GM23338 (cell line): ENCODE measurements at regions not wholly inside any gene's neighbourhood (a gene's known extent, or its start where the extent isn't known, plus 50 kb on each side); places are given as distances from the start of the nearest gene placed in this dataset.

Source experiments
- ATAC-seq: fragments of 200-7000 bp; cut with Tn5 transposase; 3 replicates; pipeline ENCODE4 v1.9.1; 2020
- DNase-seq: peaks from one replicate; pipeline ENCODE4 v3.0.0-alpha.2; 2015; ENCODE audit warnings: low spot score
- H2AFZ ChIP-seq: fragments of 200-600 bp; sonication (generic); 2 replicates; pipeline ENCODE4 v1.8.0; 2016; ENCODE audit warnings: antibody characterized with exemption, mild to moderate bottlenecking, moderate library complexity
- H3F3A ChIP-seq: fragments of 200-600 bp; sonication (generic); replicated peaks from 2 replicates; pipeline ENCODE4 v1.8.0; 2017; ENCODE audit warnings: antibody characterized with exemption, mixed run types, low read depth
- H3K27ac ChIP-seq: fragments of 200-600 bp; sonication (generic); 2 replicates; pipeline ENCODE4 v1.6.1; 2016; ENCODE audit warnings: low read depth
- H3K27me3 ChIP-seq: fragments of 200-600 bp; sonication (generic); 2 replicates; pipeline ENCODE4 v1.8.0; 2016; ENCODE audit warnings: mild to moderate bottlenecking, mixed run types, moderate library complexity; ENCODE audit not compliant: insufficient read depth
- H3K36me3 ChIP-seq: fragments of 200-600 bp; sonication (generic); 2 replicates; pipeline ENCODE4 v1.8.0; 2016; ENCODE audit warnings: mild to moderate bottlenecking; ENCODE audit not compliant: insufficient read depth
- H3K4me1 ChIP-seq: fragments of 200-600 bp; sonication (generic); 2 replicates; pipeline ENCODE4 v1.8.0; 2016; ENCODE audit warnings: mild to moderate bottlenecking, moderate library complexity; ENCODE audit not compliant: insufficient read depth
- H3K4me2 ChIP-seq: fragments of 200-600 bp; sonication (generic); 2 replicates; pipeline ENCODE4 v1.7.1; 2017; ENCODE audit warnings: mixed run types
- H3K4me3 ChIP-seq: fragments of 200-600 bp; sonication (generic); 2 replicates; pipeline ENCODE4 v1.6.1; 2016; ENCODE audit warnings: mixed run types
- H3K79me2 ChIP-seq: fragments of 200-600 bp; sonication (generic); replicated peaks from 2 replicates; pipeline ENCODE4 v1.8.0; 2017; ENCODE audit warnings: mild to moderate bottlenecking; ENCODE audit not compliant: insufficient read depth
- H3K9me2 ChIP-seq: fragments of 200-600 bp; sonication (generic); 2 replicates; pipeline ENCODE4 v1.8.0; 2017; ENCODE audit not compliant: insufficient read depth
- H4K20me1 ChIP-seq: fragments of 200-600 bp; sonication (generic); replicated peaks from 2 replicates; pipeline ENCODE4 v1.8.0; 2017; ENCODE audit warnings: mild to moderate bottlenecking; ENCODE audit not compliant: insufficient read depth
- H3K27ac Mint-ChIP-seq: 2 replicates; pipeline ENCODE4 v1.8.0; 2020; ENCODE audit warnings: inconsistent platforms, mild to moderate bottlenecking, moderate library complexity, mixed read lengths
- H3K27me3 Mint-ChIP-seq: 3 replicates; pipeline ENCODE4 v1.8.0; 2022; ENCODE audit warnings: low read depth, mild to moderate bottlenecking, moderate library complexity, mixed read lengths, inconsistent platforms; ENCODE audit not compliant: insufficient read depth, poor library complexity
- H3K36me3 Mint-ChIP-seq: 3 replicates; pipeline ENCODE4 v1.8.0; 2021; ENCODE audit warnings: low read depth, mild to moderate bottlenecking, inconsistent platforms, moderate library complexity, mixed read lengths
- H3K4me1 Mint-ChIP-seq: 3 replicates; pipeline ENCODE4 v1.8.0; 2020; ENCODE audit warnings: mild to moderate bottlenecking, inconsistent platforms, mixed read lengths
- H3K4me3 Mint-ChIP-seq: 3 replicates; pipeline ENCODE4 v1.8.0; 2021; ENCODE audit warnings: moderate library complexity, mild to moderate bottlenecking, inconsistent platforms, mixed read lengths
- H3K9me3 Mint-ChIP-seq: 3 replicates; pipeline ENCODE4 v1.8.0; 2020; ENCODE audit warnings: moderate library complexity, mild to moderate bottlenecking, inconsistent platforms, mixed read lengths
- CREB1 ChIP-seq: fragments of 250-450 bp; sonication (Bioruptor Pico); IDR thresholded peaks from 2 replicates; pipeline ENCODE4 v1.5.0; 2020; ENCODE audit warnings: low read depth, mild to moderate bottlenecking, moderate library complexity
- EZH2 ChIP-seq: fragments of 200-600 bp; sonication (generic); IDR thresholded peaks from one replicate; pipeline ENCODE4 v1.8.0; 2017; ENCODE audit warnings: antibody characterized with exemption, mild to moderate bottlenecking, low read depth; ENCODE audit not compliant: unreplicated experiment
- EZH2phosphoT487 ChIP-seq: fragments of 200-600 bp; sonication (generic); IDR thresholded peaks from one replicate; pipeline ENCODE4 v1.8.1; 2018; ENCODE audit warnings: antibody characterized with exemption; ENCODE audit not compliant: unreplicated experiment
- JUNB ChIP-seq: IDR thresholded peaks from one replicate; pipeline ENCODE4 v1.6.1; 2016; ENCODE audit warnings: antibody characterized with exemption; ENCODE audit not compliant: unreplicated experiment
- NANOG ChIP-seq: IDR thresholded peaks from 2 replicates; pipeline ENCODE4 v1.6.1; 2016; ENCODE audit warnings: antibody characterized with exemption, borderline replicate concordance
- POLR2AphosphoS5 ChIP-seq: IDR thresholded peaks from 2 replicates; pipeline ENCODE4 v1.6.1; 2016; ENCODE audit warnings: antibody characterized with exemption, low read depth
- STAT1 ChIP-seq: IDR thresholded peaks from one replicate; pipeline ENCODE4 v1.6.1; 2016; ENCODE audit warnings: antibody characterized with exemption; ENCODE audit not compliant: unreplicated experiment
- ZNF114 ChIP-seq: fragments of 250-450 bp; sonication (Bioruptor Pico); IDR thresholded peaks from 2 replicates; pipeline ENCODE4 v1.5.0; 2020; ENCODE audit warnings: mild to moderate bottlenecking, moderate library complexity
- ZNF331 ChIP-seq: fragments of 250-450 bp; sonication (Bioruptor Pico); IDR thresholded peaks from 2 replicates; pipeline ENCODE4 v1.5.0; 2020; ENCODE audit warnings: low read depth, mild to moderate bottlenecking, moderate library complexity
- TF ChIP-seq, protein P1 (sequence below), 2 experiments: fragments of 200-600 bp in 1 of 2; sonication (generic) in 1 of 2; conservative IDR thresholded peaks; 2 replicates each; pipeline versions ENCODE4 v1.5.1 to v1.6.1; 2016 to 2017; ENCODE audit warnings: antibody characterized with exemption in 2 of 2, low read depth in 2 of 2, mild to moderate bottlenecking in 2 of 2, moderate library complexity in 1 of 2
- TF ChIP-seq, protein P2 (sequence below): fragments of 250-450 bp; sonication (Bioruptor Pico); IDR thresholded peaks from 2 replicates; pipeline ENCODE4 v1.5.0; 2020; ENCODE audit warnings: mild to moderate bottlenecking, moderate library complexity
- TF ChIP-seq, protein P3 (sequence below): IDR thresholded peaks from 2 replicates; pipeline ENCODE4 v1.6.1; 2016; ENCODE audit warnings: antibody characterized with exemption
- TF ChIP-seq, protein P4 (sequence below): IDR thresholded peaks from one replicate; pipeline ENCODE4 v1.6.1; 2018; ENCODE audit warnings: antibody characterized with exemption; ENCODE audit not compliant: unreplicated experiment

DNA sequence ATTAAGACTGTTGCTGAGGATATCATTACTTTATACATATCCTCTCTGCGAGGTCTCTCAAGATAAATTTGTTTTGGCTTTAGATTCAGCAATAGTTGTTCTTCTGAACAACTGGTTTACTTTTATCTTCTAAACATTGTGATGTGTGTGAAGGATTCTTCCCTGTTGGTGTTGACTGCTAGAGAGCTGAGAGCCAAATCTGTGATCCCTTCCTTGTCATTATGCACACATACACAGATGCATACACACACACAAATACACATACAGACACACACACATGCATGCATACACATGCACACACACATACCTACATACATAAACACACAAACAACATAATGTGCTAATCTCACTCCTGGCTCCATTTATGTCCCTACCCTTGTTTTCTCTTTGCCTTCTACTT is 137.0 kb downstream of the SNX19 start:
- Histone ChIP-seq H3K27me3 (no peaks in the 10 kb centered on the region), H3K4me1 (peaks cover 16% of the 10 kb centered on the region), H2AFZ (no peak overlapping the region), H3K79me2 (no peaks in the 10 kb centered on the region), H3K4me3 (no peak overlapping the region), H3K9me2 (peaks cover 15% of the 10 kb centered on the region), H3K36me3 (no peaks in the 10 kb centered on the region), H3K4me2 (no peak overlapping the region), H3K27ac (no peak overlapping the region), H4K20me1 (no peaks in the 10 kb centered on the region), H3F3A (no peaks in the 10 kb centered on the region)
- Mint-ChIP-seq H3K27ac (no peak overlapping the region), H3K9me3 (no peaks in the 10 kb centered on the region; the same call in 2 of the 3 replicates), H3K36me3 (no peaks in the 10 kb centered on the region), H3K4me3 (no peak overlapping the region), H3K4me1 (peaks cover 10% of the 10 kb centered on the region), H3K27me3 (no peaks in the 10 kb centered on the region)
- no peak for DNase-seq
- TF ChIP-seq, protein P1, sequence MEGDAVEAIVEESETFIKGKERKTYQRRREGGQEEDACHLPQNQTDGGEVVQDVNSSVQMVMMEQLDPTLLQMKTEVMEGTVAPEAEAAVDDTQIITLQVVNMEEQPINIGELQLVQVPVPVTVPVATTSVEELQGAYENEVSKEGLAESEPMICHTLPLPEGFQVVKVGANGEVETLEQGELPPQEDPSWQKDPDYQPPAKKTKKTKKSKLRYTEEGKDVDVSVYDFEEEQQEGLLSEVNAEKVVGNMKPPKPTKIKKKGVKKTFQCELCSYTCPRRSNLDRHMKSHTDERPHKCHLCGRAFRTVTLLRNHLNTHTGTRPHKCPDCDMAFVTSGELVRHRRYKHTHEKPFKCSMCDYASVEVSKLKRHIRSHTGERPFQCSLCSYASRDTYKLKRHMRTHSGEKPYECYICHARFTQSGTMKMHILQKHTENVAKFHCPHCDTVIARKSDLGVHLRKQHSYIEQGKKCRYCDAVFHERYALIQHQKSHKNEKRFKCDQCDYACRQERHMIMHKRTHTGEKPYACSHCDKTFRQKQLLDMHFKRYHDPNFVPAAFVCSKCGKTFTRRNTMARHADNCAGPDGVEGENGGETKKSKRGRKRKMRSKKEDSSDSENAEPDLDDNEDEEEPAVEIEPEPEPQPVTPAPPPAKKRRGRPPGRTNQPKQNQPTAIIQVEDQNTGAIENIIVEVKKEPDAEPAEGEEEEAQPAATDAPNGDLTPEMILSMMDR (conservative IDR thresholded peaks at IDR 0.05; ENCODE audit: low read depth in 2 of 2) = no peak
- TF ChIP-seq, protein P2, sequence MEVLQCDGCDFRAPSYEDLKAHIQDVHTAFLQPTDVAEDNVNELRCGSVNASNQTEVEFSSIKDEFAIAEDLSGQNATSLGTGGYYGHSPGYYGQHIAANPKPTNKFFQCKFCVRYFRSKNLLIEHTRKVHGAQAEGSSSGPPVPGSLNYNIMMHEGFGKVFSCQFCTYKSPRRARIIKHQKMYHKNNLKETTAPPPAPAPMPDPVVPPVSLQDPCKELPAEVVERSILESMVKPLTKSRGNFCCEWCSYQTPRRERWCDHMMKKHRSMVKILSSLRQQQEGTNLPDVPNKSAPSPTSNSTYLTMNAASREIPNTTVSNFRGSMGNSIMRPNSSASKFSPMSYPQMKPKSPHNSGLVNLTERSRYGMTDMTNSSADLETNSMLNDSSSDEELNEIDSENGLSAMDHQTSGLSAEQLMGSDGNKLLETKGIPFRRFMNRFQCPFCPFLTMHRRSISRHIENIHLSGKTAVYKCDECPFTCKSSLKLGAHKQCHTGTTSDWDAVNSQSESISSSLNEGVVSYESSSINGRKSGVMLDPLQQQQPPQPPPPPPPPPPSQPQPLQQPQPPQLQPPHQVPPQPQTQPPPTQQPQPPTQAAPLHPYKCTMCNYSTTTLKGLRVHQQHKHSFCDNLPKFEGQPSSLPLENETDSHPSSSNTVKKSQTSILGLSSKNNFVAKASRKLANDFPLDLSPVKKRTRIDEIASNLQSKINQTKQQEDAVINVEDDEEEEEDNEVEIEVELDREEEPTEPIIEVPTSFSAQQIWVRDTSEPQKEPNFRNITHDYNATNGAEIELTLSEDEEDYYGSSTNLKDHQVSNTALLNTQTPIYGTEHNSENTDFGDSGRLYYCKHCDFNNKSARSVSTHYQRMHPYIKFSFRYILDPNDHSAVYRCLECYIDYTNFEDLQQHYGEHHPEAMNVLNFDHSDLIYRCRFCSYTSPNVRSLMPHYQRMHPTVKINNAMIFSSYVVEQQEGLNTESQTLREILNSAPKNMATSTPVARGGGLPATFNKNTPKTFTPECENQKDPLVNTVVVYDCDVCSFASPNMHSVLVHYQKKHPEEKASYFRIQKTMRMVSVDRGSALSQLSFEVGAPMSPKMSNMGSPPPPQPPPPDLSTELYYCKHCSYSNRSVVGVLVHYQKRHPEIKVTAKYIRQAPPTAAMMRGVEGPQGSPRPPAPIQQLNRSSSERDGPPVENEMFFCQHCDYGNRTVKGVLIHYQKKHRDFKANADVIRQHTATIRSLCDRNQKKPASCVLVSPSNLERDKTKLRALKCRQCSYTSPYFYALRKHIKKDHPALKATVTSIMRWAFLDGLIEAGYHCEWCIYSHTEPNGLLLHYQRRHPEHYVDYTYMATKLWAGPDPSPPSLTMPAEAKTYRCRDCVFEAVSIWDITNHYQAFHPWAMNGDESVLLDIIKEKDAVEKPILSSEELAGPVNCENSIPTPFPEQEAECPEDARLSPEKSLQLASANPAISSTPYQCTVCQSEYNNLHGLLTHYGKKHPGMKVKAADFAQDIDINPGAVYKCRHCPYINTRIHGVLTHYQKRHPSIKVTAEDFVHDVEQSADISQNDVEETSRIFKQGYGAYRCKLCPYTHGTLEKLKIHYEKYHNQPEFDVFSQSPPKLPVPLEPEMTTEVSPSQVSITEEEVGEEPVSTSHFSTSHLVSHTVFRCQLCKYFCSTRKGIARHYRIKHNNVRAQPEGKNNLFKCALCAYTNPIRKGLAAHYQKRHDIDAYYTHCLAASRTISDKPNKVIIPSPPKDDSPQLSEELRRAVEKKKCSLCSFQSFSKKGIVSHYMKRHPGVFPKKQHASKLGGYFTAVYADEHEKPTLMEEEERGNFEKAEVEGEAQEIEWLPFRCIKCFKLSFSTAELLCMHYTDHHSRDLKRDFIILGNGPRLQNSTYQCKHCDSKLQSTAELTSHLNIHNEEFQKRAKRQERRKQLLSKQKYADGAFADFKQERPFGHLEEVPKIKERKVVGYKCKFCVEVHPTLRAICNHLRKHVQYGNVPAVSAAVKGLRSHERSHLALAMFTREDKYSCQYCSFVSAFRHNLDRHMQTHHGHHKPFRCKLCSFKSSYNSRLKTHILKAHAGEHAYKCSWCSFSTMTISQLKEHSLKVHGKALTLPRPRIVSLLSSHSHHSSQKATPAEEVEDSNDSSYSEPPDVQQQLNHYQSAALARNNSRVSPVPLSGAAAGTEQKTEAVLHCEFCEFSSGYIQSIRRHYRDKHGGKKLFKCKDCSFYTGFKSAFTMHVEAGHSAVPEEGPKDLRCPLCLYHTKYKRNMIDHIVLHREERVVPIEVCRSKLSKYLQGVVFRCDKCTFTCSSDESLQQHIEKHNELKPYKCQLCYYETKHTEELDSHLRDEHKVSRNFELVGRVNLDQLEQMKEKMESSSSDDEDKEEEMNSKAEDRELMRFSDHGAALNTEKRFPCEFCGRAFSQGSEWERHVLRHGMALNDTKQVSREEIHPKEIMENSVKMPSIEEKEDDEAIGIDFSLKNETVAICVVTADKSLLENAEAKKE (CRISPR knock-in tag) = no peak
- TF ChIP-seq CREB1 (no peak), STAT1 (no peak), ZNF114 (CRISPR knock-in tag) (no peak), POLR2AphosphoS5 (no peak), EZH2 (no peak), NANOG (no peak), EZH2phosphoT487 (no peak), JUNB (no peak), ZNF331 (CRISPR knock-in tag) (no peak)
- TF ChIP-seq, protein P3, sequence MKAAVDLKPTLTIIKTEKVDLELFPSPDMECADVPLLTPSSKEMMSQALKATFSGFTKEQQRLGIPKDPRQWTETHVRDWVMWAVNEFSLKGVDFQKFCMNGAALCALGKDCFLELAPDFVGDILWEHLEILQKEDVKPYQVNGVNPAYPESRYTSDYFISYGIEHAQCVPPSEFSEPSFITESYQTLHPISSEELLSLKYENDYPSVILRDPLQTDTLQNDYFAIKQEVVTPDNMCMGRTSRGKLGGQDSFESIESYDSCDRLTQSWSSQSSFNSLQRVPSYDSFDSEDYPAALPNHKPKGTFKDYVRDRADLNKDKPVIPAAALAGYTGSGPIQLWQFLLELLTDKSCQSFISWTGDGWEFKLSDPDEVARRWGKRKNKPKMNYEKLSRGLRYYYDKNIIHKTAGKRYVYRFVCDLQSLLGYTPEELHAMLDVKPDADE = no peak
- TF ChIP-seq, protein P4, sequence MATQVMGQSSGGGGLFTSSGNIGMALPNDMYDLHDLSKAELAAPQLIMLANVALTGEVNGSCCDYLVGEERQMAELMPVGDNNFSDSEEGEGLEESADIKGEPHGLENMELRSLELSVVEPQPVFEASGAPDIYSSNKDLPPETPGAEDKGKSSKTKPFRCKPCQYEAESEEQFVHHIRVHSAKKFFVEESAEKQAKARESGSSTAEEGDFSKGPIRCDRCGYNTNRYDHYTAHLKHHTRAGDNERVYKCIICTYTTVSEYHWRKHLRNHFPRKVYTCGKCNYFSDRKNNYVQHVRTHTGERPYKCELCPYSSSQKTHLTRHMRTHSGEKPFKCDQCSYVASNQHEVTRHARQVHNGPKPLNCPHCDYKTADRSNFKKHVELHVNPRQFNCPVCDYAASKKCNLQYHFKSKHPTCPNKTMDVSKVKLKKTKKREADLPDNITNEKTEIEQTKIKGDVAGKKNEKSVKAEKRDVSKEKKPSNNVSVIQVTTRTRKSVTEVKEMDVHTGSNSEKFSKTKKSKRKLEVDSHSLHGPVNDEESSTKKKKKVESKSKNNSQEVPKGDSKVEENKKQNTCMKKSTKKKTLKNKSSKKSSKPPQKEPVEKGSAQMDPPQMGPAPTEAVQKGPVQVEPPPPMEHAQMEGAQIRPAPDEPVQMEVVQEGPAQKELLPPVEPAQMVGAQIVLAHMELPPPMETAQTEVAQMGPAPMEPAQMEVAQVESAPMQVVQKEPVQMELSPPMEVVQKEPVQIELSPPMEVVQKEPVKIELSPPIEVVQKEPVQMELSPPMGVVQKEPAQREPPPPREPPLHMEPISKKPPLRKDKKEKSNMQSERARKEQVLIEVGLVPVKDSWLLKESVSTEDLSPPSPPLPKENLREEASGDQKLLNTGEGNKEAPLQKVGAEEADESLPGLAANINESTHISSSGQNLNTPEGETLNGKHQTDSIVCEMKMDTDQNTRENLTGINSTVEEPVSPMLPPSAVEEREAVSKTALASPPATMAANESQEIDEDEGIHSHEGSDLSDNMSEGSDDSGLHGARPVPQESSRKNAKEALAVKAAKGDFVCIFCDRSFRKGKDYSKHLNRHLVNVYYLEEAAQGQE = no peak
- no peak for ATAC-seq
